Daoy (cell line): ENCODE measurements at regions not wholly inside any gene's neighbourhood (a gene's known extent, or its start where the extent isn't known, plus 50 kb on each side); places are given as distances from the start of the nearest gene placed in this dataset.
"Not testable (repeated sequence)": the region's sequence is repeated elsewhere in the genome, so short reads cannot be mapped to it uniquely, and the experiment has no call there.

ENCODE experiments used
- DNase-seq: peaks from one replicate; pipeline ENCODE4 v3.0.0-alpha.2; 2015; ENCODE audit warnings: low read depth

DNA sequence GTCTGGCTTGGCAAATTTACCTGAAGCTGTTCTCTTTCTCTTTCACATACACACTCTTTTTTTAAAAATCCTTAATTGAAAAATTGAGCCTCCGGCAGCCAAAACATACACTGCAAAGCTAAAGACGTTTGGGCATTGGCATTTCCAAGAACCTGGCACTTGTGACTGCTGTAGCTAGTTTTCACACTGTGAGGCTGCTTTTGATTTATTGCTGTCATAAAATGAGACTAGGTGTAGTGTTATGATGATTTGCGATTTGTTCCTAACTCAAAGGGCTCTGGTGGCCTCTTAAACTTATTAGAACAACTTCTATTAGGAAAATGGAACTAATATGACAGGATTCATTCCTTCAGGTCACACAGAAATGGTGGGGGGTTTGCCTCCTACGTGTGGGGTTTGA lies 377.1 kb upstream of the FAR2 start:
- DNase-seq: no peak

GRCh38 chr12:28775556-28775955 lies 373.5 kb upstream of the FAR2 start:
- DNase-seq: no peak

GRCh38 chr12:28776220-28776619 lies 372.9 kb upstream of the FAR2 start:
- DNase-seq: no peak

DNA sequence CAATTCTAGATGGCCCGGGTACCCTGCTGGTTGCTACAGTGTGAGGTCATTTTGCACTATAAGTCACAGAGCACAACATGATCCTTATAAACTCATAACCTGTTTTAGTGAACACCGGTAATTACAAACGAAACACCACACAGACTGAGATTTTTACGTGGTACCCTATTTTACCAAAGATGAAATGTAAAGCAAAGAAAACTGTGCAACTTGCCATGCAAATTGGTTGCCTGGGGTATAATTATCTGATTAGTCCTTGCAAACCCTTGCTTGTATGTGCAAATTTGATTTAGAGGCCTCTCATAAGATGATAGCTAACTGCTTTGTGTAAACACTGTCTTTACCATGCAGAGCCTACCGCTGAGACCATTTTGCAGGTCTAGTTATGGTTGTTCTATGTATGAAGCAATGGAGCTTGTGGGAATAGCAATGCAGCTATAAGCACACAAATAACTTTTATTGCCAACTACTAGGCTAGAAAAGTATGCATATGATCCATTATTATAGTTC lies 372.1 kb upstream of the FAR2 start:
- no peak for DNase-seq

DNA sequence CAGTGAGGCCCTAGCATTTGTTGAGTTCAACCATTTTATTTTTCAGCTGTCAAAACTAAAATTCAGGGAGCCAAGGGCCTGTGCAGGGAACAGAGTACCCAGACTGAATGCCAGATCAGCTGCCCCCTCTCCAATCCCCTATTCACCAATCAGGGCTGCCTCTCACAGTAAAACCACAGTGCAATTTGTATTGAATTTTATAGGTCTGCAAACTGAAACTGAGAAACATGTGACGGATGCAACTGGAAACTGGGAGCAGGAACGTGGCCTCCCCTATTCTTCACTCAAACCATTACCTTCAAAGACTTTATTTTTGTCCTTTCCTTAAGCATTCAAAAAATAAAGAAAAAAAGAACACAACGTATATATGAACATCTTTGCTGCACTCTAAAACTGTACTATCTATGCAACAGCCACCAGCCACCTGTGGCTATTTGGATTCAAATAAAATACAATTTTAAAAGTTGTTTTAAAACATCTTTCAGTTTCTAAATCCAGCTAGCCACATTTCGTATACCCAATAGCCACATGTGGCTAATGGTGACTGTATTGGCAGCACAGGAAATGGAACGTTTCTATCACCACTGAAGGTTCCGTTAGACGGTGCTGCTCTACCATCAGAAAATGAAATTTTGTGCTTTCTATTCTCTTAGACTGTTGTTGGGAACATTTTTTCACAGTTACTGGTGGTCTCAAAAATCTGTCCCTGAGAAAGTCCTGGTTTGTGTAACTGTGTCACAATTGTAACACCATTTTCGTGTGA lies 371.3 kb upstream of the FAR2 start:
- DNase-seq: no peak

GRCh38 chr12:28780096-28780495 lies 369.0 kb upstream of the FAR2 start:
- DNase-seq: peak; percentile 43

DNA sequence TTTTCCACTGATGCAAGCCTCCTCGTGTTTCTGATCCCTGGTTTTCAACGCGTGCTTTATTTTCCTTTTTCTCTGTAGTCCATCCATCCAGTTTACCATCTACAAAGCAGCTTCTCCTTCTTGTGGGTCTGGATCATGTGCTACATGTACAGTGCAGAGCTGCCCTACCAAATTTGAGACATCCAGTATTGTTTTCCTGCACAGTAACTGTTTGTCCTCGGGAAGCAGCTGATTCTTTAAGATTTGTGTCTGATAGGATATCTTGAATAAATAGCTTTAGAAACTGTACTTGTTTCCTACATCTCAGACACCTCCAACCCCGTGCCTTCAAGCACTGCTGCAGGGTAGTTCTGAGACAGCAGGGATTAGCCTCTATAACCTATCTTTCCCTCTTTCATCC lies 368.1 kb upstream of the FAR2 start:
- DNase-seq: no peak

DNA sequence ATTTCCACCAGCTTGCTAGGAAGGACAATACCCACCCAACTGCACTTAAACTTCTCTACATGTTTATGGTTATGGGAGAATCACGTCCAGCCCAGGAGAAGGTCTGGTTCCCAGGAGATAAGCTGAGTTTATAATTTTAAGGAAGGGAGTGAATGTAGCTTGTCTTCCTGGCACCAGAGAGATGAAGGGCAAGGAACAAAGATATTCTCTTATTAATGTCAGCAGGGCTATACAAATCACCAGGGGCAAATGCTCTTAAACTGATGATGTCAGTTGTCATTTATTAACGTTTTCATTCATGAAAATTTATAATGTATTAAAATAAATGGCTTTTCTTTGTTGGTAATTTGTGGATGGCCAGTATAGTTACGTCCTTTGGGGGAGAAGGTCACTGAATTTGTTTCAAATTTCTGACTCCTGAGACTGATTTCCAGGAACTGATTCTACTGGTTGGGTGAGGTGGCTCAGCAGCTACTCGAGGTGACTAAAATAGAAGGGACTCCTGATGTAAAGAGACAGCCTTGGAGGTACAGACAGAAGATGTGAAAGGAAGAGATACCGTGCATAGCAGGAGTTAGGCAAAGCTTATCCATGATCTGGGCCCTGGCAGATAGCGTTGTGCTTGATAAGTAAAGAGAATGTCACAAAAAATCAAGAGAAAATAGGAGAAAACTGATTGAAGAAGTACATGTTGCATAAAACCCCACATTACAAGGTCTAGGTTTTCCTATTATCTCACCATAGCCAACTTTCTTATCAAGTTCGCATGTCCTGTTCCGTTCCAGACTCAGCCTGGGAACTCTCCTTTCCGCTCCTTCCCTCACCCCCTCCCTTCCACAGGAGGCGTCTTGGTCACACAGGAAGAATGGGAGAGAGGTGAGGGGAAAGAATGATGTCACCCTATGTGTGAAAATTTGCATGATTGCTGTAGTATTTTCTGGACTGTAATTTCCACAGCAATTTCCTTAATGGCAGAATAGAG lies 367.1 kb upstream of the FAR2 start:
- DNase-seq: peak; percentile 21

DNA sequence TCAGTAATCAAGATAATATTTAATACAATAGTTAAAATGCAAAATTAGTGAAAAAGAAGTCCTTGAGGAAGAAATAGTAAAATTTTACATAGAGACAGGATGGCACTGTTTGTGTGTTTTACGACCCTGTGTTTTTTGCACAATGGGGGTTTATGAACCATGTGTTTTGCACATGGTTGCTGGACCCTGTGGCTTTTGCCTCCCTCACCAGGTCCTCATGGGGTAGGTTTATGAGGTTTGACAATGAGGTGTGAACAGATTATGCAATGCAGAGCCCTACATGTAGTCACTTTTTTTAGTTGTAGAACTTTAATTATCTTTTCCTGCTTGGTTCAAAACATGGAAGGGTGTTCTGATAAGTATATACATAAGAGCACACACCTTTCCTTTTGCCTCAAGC lies 366.3 kb upstream of the FAR2 start:
- no peak for DNase-seq

DNA sequence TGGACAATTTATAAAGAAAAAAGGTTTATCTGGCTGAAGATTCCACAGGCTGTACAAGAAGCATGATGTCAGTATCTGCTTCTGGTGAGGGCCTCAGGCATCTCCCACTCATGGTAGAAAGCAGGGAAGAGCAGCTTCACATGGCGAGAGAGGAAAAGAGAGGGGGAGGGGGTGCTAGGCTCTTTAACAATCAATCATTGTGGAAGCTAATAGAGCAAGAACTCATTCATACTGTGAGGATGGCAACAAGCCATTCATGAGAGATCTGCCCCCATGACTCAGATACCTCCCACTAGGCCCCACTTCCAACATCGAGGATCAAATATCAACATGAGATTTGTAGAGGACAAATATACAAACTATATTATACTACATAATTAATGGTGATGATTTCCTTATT lies 361.9 kb upstream of the FAR2 start:
- no peak for DNase-seq

DNA sequence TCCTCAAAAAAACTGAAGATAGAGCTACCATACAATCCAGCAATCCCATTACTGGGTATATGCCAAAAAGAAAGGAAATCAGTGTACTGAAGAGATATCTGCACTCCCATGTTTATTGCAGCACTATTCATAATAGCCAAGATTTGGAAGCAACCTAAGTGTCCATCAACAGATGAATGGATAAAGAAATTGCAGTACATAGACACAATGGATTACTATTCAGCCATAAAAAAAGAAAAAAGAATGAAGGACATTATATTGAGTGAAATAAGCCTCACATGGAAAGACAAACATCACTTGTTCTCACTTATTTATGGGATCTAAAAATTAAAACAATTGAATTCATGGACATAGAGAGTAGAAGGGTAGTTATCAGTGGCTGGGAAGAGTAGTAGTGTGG lies 360.8 kb upstream of the FAR2 start:
- DNase-seq: not testable (repeated sequence)

DNA sequence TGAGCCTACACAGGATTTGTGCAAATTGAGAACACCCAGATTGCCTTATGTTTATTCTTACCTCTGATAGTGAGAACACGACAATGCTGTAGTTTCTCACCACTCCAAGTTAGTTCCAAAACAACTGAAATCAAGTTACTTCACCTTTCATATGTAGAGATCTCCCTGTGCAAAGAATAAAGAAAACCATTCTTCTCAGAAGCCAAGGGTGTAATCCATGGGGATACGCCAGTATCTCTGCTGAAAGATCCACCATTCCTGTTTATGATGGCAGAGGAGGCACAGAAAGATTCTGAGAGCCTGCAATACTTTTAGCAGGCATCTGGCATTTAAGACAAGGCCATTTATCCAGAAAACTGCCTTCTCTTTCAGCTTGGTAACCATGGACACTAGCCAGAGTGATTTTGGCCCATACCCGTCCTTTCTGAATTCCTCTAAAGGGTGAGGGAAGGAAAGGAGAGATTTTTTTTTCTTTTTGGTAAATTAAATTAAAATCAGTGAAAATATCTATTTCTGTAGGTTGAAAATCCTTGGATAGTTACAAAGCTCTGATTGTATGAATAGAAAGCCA lies 355.4 kb upstream of the FAR2 start:
- no peak for DNase-seq

DNA sequence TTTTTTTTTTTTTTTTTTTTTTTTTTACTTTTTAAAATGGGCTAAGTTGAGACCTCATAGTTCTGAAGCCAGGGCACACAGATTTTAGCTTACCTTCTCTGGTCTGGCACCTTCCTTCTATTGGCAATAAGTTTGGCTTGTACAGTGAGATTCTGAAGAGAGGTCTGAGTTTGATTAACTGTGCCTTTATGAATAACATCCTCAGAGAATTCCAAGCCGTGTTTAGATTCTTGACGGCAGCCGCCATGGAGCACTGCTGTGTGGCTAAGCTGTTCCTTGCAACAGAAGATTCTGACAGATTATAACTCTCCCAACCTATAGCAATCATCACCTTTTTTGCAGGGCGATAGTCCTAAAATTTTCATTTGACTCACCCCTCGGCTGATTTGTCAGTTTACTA lies 354.9 kb upstream of the FAR2 start:
- DNase-seq: no peak

DNA sequence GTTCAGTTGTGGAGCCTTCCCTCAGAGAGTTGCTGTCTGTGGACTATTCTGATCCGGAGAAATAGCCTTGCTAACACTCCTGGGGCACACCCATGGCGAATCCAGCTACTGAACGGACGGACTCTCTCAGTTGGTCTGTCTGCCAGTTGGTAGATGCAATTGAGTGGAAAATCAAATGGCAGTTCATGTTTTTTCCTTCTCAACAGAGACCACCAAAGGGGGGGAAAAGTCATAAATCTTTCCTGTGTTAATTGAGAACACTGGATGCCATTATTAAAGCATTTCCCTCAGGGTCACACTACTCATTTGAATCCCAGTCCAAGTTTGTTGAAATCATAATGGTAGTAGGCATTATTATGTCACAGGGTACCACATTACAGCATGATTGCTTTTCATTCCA lies 354.3 kb upstream of the FAR2 start:
- no peak for DNase-seq

DNA sequence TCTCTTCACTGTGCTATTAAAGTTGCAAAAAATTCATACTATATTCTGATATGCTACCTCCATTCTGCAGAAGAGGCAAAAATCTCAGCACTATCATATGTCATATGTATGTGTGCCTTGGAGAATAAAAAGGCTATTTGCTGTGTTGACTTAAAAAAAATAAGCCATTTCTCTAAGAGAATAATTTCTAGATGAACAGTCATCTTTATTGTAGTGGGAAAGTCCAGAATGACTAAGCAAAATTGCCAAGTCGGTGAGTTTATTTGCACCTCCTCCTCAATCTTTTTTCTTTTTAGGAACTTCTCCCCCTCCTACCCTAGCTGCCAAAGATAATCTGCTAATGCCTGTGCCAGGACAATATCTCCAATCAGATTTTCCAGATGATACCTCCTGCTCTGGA lies 353.8 kb upstream of the FAR2 start:
- no peak for DNase-seq

- no peak for DNase-seq
Observed at GRCh38 chr12:28799348-28799747, 349.7 kb upstream of the FAR2 start.

DNA sequence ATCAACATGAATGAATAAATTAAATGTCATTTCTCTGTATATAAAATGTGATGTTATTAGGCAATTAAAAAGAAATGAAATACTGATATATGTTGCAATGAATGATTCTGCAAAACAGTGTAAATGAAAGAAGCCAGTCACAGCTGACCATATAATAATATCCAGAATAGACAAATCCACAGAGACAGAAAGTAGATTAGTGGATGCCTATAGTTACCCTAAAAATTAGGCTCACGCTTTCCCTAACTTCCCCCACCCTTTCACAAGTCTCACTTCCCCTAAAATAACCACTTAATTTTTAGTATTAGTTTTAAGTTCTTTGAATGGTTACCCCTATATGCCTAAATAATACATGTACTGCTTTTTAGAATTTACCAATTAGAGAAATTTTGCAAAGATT lies 348.9 kb upstream of the FAR2 start:
- no peak for DNase-seq

DNA sequence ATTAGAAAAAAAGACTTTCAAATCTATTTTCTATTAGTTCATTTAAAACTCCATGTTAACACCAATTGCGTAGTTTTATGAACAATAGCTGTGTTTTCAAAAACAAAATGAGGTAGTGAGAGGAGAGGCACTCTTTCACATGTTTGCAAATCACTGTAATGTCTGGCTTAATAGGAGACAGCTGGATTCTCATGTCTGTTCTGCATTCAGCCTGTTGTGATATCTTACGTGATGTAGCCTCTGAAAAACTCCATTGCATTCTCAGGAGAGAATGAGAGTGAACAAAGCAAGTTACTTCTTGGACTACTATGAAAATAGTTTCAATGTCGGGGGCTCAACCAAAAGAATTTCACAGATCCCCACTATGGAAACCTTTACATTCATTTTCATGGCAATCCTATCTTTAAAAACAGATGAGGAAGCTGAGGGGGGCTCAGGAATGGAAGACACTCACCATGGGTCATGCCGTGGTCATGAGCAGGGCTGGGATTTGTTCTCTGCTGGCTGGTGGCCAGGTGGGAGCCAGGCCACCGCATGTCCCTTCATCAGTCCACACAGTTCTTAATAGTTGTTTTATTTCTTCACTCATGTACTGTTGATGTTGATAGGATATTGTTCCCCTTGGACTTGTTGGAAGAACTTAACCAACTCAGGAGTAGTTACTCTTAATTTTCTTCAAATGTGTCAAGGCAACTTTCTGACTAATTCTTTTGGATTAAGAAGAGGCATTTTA lies 346.2 kb upstream of the FAR2 start:
- DNase-seq: no peak

- no peak for DNase-seq
Observed at GRCh38 chr12:28807535-28807934, 341.5 kb upstream of the FAR2 start.

DNA sequence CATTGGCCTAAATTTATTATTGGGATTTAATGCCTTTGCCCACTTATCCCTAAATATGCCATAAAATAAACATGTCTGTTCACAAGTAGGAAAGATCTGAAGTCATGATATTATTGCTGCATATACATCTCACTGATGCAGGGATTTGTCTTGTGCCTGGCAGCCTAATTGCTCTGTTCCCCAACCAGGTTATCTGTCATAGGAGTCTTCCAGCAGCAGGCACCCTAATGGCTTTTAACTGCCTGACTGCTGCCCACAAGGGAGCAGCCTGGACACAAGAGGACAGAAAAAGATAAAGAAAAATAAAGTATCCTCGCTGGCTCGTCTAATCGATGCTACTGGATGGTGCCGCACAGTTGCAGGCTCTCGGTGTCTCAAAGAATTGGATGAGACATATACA lies 337.6 kb upstream of the FAR2 start:
- DNase-seq: no peak

DNA sequence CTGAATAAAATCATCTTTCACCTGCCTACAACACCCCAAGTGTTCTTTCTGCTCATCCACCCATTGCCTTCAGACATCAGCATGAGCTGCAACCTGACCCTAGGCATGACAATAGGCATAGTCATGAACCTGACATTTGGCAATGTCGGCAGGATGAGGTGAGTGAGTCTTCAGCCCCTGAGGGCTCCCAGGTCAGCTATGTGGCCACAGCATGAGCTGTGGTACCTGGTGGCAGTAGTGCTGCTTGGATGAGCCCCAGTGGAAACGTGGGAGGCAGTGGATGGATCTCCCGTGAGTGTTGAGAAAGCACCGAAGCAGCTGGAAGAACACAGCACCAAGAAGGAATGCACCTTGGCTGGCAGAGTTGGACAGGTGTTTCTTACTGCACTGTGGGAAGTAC lies 334.8 kb upstream of the FAR2 start:
- DNase-seq: no peak

- no peak for DNase-seq
Observed at GRCh38 chr12:28817524-28817923, 331.6 kb upstream of the FAR2 start.
